Spleen (tissue), 11 donors: ENCODE measurements at regions not wholly inside any gene's neighbourhood (a gene's known extent, or its start where the extent isn't known, plus 50 kb on each side); places are given as distances from the start of the nearest gene placed in this dataset.

Source experiments
- DNase-seq: peaks from one replicate; pipeline ENCODE4 v3.0.0-alpha.2; 2020
- H3K27ac ChIP-seq, 8 donors: fragments of 200-600 bp; sonication (generic) in 7 of 8; 1 replicate in 4 of 8; 2 replicates in 4 of 8; pipeline versions ENCODE4 v1.5.0 to v1.8.0; 2016 to 2021; ENCODE audit warnings: inconsistent platforms in 4 of 8, mild to moderate bottlenecking in 4 of 8, moderate library complexity in 1 of 8
- H3K27me3 ChIP-seq, 7 donors: fragments of 200-600 bp; sonication (generic) in 6 of 7; replicated peaks in 1 of 7; 1 replicate in 4 of 7; 2 replicates in 3 of 7; pipeline versions ENCODE4 v1.5.0 to v1.8.0; 2016 to 2021; ENCODE audit warnings: inconsistent platforms in 3 of 7, mild to moderate bottlenecking in 1 of 7
- H3K36me3 ChIP-seq, 6 donors: fragments of 200-600 bp; sonication (generic) in 5 of 6; 1 replicate in 4 of 6; 2 replicates in 2 of 6; pipeline versions ENCODE4 v1.5.0 to v1.8.0; 2016 to 2021; ENCODE audit warnings: inconsistent platforms in 2 of 6
- H3K4me1 ChIP-seq, 6 donors: fragments of 200-600 bp; sonication (generic) in 5 of 6; 1 replicate in 3 of 6; 2 replicates in 3 of 6; pipeline versions ENCODE4 v1.5.0 to v1.8.0; 2016 to 2021; ENCODE audit warnings: inconsistent platforms in 3 of 6
- H3K4me3 ChIP-seq, 8 donors: fragments of 200-600 bp; sonication (generic) in 7 of 8; 1 replicate in 4 of 8; 2 replicates in 4 of 8; pipeline versions ENCODE4 v1.5.0 to v1.8.0; 2016 to 2021; ENCODE audit warnings: inconsistent platforms in 4 of 8, mild to moderate bottlenecking in 4 of 8, moderate library complexity in 2 of 8
- H3K9me3 ChIP-seq, 8 donors: fragments of 200-600 bp; sonication (generic) in 7 of 8; 1 replicate in 4 of 8; 2 replicates in 4 of 8; pipeline versions ENCODE4 v1.5.0 to v1.8.0; 2016 to 2021; ENCODE audit warnings: inconsistent platforms in 4 of 8
- POLR2A ChIP-seq, 3 donors: fragments of 450-650 bp; IDR thresholded peaks; one replicate each; pipeline ENCODE4 v1.5.1; 2017; ENCODE audit warnings: antibody characterized with exemption in 3 of 3, mild to moderate bottlenecking in 1 of 3
- POLR2AphosphoS5 ChIP-seq, 3 donors: sonication (generic); formaldehyde crosslinking; IDR thresholded peaks; one replicate each; pipeline ENCODE4 v1.5.1; 2017; ENCODE audit warnings: antibody characterized with exemption in 3 of 3
- WGBS, 5 donors: extraction: QIAGEN DNeasy Blood & Tissue Kit in 3 of 5; methylation state at CpG; one replicate each; pipeline versions ENCODE4 v1.1.5 to v1.1.7; 2013 to 2018; 5-methylcytosine and 5-hydroxymethylcytosine counted together
- intact Hi-C: fragments of 100-400 bp; cut with DNase I; formaldehyde crosslinking; loops from one replicate; pipeline ENCODE4 v1.15.0; 2023; ENCODE audit warnings: low total_unique reads
- TF ChIP-seq, protein P1 (sequence below), 11 experiments: fragments of 200-600 bp in 7 of 11; fragments of 450-650 bp in 4 of 11; sonication (generic) in 4 of 11; IDR thresholded peaks in 8 of 11; conservative IDR thresholded peaks in 3 of 11; 1 replicate in 7 of 11; 2 replicates in 4 of 11; pipeline versions ENCODE4 v1.4.0 to v1.8.0; 2016 to 2021; ENCODE audit warnings: antibody characterized with exemption in 11 of 11, inconsistent platforms in 4 of 11, mild to moderate bottlenecking in 1 of 11
- donor health status: healthy with polysubstance abuse.
- donor health status: DM: no; HTN: no; CAD: no; lungs with moderate emphysema.
- donor health status: DM: no; HTN: no; CAD: no.
- donor health status: Bipolar disorder and iron deficiency.
- donor health status: healthy.
- donor health status: DM: no; HTN: no; CAD: no.
- donor health status: DM: yes; HTN: yes; CAD: no.

DNA sequence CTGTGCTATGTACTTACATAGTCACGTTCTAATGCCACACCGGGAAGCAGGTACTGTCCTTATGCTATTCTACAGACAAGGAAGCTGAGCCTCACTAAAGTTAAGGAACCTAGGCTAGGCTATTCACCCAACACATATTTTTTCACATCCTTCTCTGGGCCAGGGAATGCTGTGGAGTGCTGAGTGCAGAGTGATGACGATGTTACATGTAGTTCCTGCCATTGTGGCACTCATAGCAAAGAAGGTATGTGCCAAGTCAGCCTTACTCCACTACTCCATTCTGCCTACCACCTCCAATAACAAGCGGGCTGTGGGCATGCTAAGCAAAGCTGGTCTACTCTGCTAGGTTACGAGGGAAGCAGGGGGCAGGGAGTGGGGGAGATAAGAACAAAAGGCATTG lies 69.8 kb upstream of the SLC25A26 start:
- intact Hi-C loops: no loop called here
- WGBS, 5 donors: 91 to 96% (median 92%) methylated on average over 5 of the region's 5 CpGs
- no peaks in the 10 kb centered on the region for H3K9me3 ChIP-seq
- no peak overlapping the region for H3K27ac ChIP-seq
- no peak overlapping the region for H3K4me3 ChIP-seq
- TF ChIP-seq, protein P1, sequence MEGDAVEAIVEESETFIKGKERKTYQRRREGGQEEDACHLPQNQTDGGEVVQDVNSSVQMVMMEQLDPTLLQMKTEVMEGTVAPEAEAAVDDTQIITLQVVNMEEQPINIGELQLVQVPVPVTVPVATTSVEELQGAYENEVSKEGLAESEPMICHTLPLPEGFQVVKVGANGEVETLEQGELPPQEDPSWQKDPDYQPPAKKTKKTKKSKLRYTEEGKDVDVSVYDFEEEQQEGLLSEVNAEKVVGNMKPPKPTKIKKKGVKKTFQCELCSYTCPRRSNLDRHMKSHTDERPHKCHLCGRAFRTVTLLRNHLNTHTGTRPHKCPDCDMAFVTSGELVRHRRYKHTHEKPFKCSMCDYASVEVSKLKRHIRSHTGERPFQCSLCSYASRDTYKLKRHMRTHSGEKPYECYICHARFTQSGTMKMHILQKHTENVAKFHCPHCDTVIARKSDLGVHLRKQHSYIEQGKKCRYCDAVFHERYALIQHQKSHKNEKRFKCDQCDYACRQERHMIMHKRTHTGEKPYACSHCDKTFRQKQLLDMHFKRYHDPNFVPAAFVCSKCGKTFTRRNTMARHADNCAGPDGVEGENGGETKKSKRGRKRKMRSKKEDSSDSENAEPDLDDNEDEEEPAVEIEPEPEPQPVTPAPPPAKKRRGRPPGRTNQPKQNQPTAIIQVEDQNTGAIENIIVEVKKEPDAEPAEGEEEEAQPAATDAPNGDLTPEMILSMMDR (IDR thresholded peaks at IDR 0.05 in 8 of 11, conservative IDR thresholded peaks at IDR 0.05 in 3 of 11): no peak
- no peak for TF ChIP-seq POLR2A (IDR thresholded peaks at IDR 0.05)
- TF ChIP-seq POLR2AphosphoS5 (IDR thresholded peaks at IDR 0.05): no peak
- H3K27me3 ChIP-seq: peaks cover 0 to 17% (median 0%) of the 10 kb centered on the region in 7 donors
- no peaks in the 10 kb centered on the region for H3K4me1 ChIP-seq
- no peaks in the 10 kb centered on the region for H3K36me3 ChIP-seq
- DNase-seq: no peak

DNA sequence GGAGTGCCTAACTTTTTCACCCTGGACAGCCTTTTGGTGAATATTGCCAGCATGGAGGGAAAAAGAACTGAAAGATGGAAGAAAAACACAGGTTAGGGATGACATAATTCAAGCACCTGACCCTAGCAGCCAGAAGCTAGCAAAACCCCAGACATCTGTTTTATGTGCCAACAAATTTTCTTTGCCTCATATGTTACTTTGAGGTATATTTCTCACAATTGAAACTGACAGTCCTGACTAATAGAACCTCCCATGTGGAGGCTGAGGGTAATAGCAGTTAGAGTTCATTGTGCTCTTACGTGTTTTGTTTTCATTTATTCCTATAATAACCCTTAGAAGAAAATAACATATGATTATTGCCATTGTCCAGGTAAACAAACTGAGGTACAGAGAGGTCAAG lies 71.5 kb upstream of the SLC25A26 start:
- intact Hi-C loops: no loop called here
- Histone ChIP-seq H3K27me3 (peaks cover 0 to 17% (median 0%) of the 10 kb centered on the region in 7 donors), H3K27ac (no peak overlapping the region), H3K36me3 (no peaks in the 10 kb centered on the region), H3K9me3 (no peaks in the 10 kb centered on the region), H3K4me1 (no peaks in the 10 kb centered on the region), H3K4me3 (no peak overlapping the region)
- no peak for DNase-seq
- TF ChIP-seq, protein P1 (IDR thresholded peaks at IDR 0.05 in 8 of 11, conservative IDR thresholded peaks at IDR 0.05 in 3 of 11): no peak
- TF ChIP-seq POLR2A (IDR thresholded peaks at IDR 0.05): no peak
- TF ChIP-seq POLR2AphosphoS5 (IDR thresholded peaks at IDR 0.05): no peak
- 76 to 94% (median 85%) methylated on average over 1 of the region's 1 CpG for WGBS, 5 donors

DNA sequence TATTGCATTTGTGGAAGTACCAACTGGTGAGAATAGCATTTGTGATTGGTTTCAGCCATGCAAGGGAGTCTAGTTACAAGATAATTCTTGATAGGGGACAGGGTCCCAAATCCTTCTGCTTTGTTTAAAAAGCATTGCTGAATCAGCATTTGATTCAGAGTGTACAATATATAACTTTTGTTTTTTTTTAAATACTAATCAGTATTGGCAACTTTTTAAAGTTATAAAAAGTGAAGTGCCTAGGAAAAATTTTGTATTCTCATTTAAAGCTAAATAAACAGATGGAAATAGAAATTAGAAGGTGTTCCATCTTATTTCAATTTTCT lies 75.4 kb upstream of the SLC25A26 start:
- intact Hi-C loops: no loop called here
- H3K4me3 ChIP-seq: no peak overlapping the region

DNA sequence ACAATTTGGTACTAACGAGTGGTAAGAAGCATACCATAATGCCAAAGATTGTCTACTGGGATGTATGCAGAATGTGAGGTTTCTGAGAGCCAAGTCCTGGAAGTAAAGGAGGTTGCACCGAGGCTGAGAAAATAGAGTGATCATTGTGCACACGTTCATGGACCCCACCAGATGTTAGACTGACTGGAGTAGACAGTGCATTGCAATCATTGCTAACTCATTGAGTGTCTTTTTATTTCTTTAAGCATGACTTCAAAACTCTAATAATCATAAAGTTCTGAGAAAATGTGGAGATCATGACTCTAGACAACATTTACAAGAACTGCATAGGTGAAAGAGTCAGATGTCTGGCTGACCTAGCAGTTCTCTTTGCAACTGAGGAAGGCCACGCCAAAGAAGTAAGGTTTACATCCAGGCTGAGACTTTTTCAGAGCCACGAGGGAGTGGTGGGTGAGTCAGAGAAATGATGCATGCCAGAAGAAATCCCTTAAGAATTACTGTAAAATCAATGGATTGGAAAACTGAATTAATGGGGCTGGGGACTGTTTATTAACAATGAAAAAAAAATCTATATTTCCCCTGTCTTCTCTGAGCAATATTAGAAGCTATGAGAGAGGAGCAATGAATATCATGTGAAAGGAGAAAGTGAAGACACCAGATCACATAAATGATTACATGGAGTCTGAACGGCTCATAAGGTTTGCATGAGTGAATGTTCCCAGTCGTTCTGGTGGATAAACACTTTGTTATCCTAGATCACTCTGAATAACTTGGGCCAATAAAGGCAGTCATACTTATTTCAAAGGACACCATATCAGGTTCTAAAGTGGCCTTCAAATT lies 76.0 kb upstream of the SLC25A26 start:
- Histone ChIP-seq H3K4me1 (no peaks in the 10 kb centered on the region), H3K9me3 (no peaks in the 10 kb centered on the region), H3K36me3 (no peaks in the 10 kb centered on the region), H3K4me3 (no peak overlapping the region), H3K27ac (no peak overlapping the region), H3K27me3 (no peaks in the 10 kb centered on the region)
- TF ChIP-seq, protein P1 (IDR thresholded peaks at IDR 0.05 in 8 of 11, conservative IDR thresholded peaks at IDR 0.05 in 3 of 11): no peak
- TF ChIP-seq POLR2A (IDR thresholded peaks at IDR 0.05) (no peak), POLR2AphosphoS5 (IDR thresholded peaks at IDR 0.05) (no peak)
- DNase-seq: no peak
- 76 to 87% (median 82%) methylated on average over 7 of the region's 7 CpGs for WGBS, 5 donors
- intact Hi-C loops: no loop called here

More for the DNA sequence above, 75.4 kb upstream of the SLC25A26 start:
- no peak for DNase-seq
- TF ChIP-seq POLR2A (IDR thresholded peaks at IDR 0.05): no peak
- no peak for TF ChIP-seq POLR2AphosphoS5 (IDR thresholded peaks at IDR 0.05)
- TF ChIP-seq, protein P1 (IDR thresholded peaks at IDR 0.05 in 8 of 11, conservative IDR thresholded peaks at IDR 0.05 in 3 of 11): no peak
- Histone ChIP-seq H3K9me3 (no peaks in the 10 kb centered on the region), H3K27ac (no peak overlapping the region), H3K27me3 (no peaks in the 10 kb centered on the region), H3K36me3 (no peaks in the 10 kb centered on the region), H3K4me1 (no peaks in the 10 kb centered on the region)
